ENCODE measurements at regions not wholly inside any gene's neighbourhood (a gene's known extent, or its start where the extent isn't known, plus 50 kb on each side); places are given as distances from the start of the nearest gene placed in this dataset.
"Not testable (repeated sequence)": the region's sequence is repeated elsewhere in the genome, so short reads cannot be mapped to it uniquely, and the experiment has no call there.

DNA sequence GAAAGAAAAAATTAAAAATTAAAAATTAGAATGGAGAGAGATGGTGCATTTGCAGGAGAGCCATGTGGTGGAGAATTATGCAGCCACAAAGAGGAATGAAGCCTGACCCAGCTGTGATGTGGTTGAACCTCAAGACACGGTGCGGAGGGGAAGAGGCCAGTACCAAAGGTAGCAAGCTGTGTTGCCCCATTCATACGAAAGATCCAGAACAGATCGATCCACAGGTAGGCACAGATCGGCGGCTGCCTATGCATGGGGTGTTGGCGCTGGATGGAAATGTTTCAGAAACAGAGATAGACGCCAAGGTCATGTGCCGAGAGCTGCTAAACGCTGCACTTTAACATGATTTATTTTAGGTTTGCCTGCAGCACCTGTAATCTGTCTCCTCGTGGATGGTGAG lies 992.3 kb downstream of the BRD1 start:
- DNase-seq = no peak

DNA sequence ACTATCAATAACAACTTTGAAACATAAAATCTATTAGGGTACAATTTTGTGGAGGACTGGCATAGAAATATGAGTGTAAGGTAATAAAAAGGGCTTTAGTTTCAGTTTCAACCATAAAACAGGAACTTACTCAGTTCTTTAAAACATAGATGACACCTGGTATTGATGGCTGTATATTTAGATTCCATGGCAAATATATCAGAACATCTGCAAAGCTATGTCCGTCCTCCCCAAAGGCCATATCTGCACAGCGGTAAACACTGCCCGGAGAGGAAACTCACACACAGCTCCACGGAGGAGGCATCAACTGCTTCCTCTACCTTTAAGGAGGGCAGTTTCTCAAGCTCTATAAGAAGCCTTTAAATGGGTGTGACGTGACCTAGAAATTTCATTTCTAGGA lies 993.3 kb downstream of the BRD1 start:
- DNase-seq = no peak

DNA sequence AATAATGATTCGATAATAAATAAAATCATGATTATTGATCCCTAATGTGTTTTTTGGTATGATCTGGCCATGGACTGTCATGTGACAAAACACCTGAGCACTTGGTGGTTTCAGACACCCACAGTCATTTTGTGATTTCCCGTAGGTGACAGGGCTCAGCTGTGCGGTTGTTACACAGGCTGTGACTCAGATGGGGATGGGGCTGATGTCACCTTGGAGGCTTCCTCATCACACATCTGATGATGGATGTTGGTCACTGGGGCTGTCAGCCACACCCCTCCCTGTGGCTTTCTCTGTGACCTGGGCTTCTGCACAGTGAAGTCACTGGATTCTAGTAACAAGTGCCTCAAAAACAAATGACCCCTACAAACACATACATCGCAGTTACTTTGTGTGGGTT lies 995.1 kb downstream of the BRD1 start:
- DNase-seq = no peak

DNA sequence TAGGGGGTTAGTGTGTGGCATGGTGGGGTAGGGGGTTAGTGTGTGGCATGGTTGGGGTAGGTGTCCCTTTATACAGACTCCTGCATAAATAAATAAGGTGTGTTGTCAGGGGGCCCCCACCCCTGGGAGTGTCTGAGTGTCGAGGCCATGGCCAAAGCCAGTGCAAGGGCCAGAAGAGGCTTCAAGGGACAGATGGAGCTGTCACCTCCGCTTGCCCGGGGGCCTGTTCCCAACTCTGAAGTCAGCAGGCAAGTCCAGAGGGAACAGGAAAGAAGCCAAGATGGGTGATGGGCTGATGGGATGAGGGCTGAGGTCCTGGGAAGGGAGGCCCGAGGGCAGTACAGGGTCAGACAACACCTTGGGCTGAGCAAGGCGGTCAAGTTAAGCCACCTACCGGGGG lies 997.8 kb downstream of the BRD1 start:
- DNase-seq = no peak

GRCh38 chr22:48828688-48829087 lies 999.0 kb downstream of the BRD1 start:
- no peak for DNase-seq

DNA sequence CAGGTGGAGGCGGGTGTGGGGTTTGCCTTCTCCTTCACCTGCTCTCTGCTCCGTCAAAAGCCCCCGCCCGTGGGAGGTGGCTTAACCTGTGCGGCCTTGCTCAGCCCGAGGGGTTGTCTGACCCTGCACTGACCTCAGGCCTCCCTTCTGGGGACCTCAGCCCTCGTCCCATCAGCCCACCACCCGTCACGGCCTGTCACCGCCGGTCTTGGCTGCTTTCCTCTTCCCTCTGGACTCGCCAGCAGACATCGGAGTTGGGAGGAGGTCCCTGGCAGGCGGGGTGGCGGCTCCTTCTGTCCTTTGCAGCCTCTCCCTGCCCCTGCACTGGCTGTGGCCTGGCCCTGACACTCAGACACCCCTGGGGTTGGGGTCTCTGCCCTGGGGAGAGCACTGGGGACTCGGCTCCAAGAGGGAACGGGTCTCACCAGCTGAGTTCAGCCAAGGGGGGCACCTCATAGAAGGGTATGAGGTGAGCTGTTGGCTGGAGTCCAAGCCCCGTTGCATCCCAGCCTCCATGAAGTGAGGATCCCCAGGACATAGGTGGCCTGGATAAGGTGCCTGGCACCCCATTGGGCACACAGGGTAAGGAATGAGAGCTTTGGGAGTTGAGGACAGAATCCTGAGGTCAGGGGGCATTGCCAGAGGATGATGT lies 999.6 kb downstream of the BRD1 start:
- no peak for DNase-seq

DNA sequence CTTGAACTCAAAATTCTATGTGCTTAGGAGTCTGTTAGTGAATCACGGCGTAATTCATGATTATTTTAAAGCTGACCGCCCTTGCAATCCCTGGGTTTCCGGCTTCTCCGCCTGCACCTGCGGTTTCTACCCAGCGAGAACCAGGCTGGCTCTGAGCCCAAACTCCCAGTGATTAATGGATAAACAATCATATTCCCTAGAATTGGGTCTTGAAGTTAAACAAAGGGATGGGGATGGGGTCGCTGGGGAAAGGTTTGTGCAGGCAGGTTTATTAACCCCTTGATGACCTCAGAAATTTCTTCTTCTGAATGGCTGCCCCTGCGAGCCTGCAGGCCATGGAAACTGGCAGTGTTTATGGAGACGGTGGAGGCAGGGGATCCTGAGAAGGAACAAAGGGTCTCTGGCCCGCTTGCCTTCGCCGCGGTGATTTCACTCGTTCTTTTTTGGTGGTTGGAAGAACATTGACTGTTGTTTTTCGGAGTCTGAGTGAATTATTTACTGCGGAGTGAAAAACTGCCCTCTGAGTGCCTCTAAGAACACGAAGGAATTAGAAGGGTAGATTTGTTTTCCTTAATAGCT lies 1000.3 kb downstream of the BRD1 start:
- no peak for DNase-seq

GRCh38 chr22:48826546-48826945 lies 1001.1 kb downstream of the BRD1 start:
- no peak for DNase-seq

DNA sequence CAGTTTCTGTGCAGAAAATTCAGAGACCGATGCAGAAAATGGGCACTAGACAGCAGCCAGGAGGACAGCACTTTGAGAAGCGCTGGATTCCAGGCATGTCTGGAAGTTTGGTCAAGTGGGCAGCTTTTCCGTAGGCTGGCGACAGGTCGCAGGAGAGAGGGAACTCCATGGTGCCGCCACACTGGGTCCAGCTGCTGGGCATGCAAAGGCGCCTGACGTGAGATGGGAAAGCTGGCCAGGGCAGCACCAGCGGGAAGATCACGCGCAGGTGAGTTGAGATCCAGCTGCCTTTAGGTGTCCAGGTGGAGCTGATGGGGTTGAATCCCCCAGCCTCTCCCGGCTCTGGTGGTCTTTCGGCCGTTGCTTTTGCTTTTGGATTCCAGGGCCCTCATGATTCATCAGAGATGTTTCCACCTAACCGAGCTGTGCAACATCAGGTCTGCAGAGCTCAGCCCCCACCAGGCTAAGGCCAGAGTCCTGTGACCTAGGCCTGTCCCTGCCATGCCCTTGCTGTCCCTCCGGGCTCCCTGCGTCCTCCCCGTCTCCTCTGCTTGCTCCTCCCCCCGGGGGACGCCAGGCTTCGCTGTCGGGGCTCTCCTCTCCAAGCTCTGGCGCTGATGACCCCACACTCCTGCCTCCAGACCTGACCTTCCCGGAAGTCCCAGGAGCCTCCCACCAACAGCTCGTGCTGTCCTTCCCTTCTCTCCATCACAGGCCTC lies 1001.7 kb downstream of the BRD1 start:
- DNase-seq = no peak

DNA sequence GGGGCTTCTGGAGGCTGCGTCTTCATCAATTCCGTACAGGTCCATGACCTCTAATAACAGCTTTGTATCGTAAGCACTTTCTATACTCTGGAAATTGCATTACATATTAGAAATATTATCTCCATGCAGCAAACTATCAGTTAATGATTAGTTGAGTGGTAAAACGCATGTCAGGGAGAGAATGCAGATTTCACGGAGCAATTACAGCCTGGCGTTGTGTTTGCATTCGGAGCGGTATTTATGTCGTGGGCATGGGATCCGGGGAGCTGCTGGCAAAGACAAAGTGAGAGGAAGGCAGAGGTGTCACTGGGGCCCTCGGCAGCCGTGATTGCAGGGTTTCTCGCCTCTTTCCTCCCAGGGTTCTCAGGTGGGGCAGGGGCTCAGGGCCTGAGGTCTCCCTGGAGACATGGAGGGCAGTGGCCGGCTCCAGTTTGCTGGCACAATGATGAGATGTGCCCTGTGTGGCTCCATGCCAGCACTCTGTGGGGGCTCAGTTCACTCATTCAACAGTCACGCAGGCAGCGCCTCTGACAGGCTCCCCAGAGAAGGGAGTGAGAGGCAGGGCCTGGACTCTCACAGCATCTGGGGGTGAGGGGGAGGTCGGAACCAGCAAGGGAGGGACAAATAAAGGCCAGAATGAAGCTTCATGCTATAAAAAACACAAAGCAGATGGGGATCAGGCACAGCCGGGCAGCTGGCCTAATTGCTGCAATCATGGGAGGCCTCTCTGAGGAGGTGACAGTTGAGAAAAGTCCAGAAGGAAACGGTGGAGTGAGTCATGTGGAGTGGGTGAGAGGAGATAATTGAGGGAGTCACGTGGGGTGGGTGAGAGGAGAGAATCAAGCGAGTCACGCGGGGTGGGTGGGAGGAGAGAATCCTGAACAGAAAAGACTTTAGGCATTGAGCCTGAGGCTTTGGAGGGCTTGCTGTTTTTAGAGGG lies 1002.7 kb downstream of the BRD1 start:
- DNase-seq = no peak

DNA sequence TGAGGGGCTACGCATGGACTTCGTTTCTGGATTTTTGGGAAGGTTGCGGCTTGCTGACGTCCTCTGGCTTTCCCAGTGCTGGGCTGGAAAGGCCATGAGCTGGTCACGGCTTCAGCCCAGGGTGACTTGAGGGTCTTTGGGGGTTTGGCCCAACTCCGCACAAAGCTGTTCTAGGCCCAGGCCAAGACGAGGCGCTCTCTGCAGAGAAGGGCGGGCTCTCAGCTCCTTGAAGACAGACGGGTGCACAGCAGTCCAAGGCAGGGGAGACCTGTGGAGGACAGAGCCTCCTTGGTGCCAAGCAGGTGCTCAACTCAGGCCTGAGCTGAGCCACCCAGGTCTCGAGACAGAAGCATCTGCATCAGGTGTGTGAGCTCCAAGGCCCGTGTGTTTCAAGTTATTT lies 1003.7 kb downstream of the BRD1 start:
- DNase-seq = no peak

DNA sequence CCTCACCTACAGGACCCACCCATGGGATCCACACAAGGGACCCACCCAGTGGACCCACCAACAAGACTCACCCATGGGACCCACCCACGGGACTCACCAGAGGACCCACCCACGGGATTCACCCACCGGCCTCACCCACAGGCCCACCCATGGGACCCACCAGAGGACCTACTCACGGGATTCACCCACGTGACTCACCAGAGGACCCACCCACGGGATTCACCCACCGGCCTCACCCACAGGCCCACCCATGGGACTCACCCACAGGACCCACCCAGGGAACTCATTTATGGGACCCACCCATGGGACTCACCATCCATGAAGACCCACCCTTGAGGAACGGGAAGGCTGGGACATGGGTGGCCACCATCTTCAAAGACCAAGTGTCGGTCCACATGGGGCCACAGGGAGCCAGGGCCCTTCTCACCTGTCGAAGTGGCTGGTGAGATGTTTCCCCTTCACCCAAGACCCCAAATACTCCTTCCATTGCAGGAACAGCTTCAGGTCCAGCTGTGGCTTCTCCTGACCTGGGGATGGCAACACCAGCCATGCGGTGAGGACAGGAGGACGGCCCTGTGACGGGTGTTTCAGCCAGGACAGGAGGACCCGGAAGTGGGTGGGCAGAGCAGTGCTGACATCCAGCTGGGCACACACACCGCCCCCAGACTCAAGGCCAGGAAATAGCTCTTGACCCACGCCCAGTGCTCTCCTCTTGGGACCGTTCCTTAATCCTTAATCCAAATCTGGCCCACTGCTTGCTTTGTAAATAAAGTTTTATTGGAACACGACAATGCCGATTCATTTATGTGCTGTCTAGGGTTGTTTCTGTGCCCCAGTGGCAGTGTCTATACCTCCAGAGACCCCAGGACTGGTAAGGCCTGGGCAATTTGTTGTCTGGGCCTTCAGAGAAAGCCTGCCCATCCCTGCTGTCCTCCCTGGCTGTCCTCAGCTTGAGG lies 1005.1 kb downstream of the BRD1 start:
- DNase-seq = no peak

DNA sequence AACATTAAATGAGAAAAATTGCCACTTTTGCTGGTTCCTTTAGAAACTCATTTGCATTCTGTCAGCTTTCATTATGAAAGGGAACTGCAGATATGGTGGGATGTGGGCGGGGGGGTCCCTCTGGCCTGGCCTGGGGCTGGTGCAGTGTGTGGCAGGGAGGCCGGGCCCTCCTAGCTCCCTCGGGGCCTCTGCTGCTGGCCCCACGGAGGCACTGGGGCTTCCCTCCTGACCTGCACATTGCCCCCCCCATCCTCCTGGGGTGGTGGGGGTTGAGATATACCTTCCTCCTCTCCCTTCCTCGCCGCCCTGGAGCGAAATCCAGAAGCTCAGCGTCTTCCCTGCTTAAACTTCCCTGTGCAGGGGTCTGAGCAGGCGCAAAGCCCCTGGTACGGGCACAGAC lies 1005.9 kb downstream of the BRD1 start:
- no peak for DNase-seq

DNA sequence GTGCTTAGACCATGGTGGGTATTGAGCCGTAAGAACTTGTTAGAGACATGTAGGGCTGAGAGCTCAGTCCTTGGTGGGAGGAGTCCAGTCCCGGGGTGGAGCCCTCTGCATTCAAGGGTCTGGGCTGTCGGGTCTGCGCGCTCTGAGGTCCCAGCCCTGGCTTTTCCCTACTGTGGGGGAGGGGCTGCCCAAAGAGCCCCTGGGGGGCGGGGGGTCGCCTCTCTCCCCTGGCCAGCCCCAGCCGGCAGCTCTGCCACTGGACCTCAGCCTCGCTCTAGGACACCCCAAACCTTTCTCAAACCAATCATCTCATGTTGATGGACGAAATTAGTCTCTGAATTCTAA lies 1006.4 kb downstream of the BRD1 start:
- no peak for DNase-seq

DNA sequence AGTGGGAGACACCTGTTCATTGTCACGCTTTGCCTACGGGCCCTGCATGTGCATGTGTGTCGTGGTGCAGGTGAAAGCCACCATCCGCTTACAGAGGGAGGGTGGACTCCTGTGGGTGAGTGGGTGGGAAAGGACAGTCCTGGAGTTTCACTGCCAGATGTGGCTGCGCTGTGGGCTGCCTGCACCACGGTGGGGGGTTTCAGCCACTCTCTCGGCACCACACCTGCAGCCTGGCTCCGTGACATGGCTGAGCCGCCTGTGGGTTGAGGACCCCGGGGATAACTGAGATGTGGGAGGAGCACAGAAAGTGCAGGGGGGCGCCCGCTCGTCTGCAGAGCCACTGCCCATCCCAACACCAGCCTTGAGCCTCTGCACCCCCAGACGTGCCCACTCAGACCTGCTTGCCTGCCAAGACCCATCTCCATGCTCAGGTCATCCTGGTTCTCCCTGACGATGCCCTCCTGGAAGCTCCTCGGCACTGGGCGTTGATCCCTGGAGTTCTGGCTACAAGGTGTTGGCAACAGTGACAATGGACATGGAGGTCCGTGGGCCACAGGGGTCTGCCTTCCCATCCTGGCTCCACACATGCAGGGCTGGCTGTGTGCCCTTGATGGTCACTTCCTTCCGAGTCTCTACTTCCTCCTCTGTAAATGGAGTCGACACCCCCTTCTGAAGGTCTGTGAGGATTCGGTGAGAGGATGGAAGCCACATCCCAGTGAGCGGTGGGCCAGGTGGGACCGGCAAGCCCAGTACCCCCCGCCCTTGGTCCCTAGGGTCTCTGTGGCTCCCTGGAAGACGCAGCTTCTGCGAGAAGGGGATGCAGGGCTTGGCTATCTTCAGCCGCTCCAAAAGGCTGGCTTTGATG lies 1007.0 kb downstream of the BRD1 start:
- no peak for DNase-seq

DNA sequence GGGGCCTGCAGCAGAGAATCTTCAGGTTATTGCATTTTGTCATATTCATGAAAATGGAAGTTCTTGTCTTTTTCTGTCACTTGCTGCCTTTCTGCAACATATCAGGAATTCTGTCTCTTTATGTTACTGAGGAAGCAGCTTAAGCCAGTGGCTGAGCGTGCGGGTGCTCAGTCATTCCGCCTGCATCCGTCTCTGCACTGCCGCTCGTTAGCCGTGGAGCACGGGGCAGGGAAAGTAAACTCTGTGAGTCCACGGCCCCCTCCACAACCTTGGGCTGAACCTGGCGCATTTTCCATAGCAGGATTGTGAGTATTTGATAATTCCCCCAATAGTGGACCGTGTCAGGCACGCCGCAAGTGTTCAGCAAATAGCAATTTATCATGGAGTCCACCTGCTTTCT lies 1007.7 kb downstream of the BRD1 start:
- no peak for DNase-seq

DNA sequence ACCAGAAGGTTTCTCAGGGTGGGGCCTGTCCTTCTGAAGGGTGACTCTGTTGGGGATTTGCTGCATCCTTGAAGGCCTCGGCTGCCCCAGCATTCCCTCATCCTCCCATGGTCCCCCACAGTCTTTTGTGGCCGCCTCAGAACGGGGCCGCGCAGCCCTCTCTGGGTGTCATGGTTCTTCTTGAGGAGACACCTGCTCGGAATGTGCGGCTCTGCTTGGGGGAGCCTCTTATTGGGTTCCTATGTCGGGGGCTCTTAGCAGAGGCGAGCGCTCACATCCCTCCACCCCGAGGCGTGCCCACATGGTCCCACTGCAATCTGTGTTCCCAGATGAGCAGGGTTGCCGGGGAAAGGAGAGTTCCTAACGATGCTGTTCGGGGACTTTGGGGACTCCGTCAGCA lies 1008.4 kb downstream of the BRD1 start:
- DNase-seq = no peak

- not testable (repeated sequence) for DNase-seq
Measured at GRCh38 chr22:48817491-48817890, 1010.2 kb downstream of the BRD1 start.

DNA sequence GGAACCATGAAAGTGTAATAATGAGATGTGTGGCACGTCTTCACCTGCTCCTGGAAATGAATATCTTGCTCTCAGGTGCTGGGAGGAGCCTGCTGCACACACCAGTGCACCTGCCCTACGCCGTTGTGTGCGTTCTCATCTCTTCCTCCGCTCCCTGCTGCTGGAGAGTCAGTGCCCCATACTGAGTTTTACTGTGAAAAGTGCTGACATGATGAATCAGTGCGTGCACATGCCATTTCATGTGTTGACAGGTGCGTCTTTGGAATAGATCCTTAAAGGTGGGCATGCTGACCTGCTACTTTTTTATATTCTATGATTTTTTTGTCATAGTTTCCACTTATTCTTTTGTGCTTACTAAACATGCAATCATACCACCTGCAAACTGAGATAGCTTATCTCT lies 1015.8 kb downstream of the BRD1 start:
- DNase-seq = no peak

DNA sequence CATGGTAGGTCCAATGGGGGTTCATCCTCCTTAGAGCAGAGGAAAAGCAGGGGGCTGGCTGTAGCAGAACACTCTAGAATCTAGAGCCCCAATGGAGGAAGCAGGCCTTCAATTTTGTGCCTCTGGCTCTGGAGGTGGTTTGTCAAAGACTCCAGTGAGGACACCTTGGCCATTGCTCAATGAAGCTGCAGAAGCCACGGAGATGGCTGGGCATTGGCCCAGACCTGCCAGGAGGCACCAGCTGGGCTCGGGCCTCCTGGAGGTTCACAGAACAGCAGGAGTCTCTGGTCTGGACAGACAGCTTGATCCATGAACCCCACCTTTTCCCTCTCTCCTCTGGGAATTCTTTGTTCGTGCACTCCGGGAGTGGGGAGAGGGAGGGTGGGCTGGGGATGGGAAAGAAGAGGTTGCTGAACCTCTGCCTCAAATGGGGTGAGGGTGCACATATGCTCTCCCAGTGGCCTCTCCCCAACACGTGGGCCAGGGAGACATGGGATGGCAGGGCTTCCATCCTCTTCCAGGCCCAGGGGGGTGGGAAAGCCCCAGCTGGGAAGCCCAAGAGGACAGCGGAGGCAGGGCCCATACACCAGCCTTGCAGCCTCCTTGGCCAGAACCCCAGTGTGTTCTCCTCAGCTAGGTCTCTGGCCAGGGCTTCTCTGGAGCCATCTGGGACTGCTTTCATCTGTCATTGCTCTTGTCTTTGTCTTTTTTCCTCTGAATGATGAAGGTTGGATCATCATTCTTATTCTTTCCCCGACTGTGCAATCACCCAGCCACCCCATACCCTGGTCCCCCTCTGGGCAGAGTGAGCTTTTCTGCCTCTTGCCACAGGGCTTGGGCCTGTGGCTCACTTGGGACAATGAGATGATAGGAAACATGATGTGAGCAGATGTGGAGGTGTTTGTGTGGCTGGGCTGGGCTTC lies 1019.4 kb downstream of the BRD1 start:
- no peak for DNase-seq

All from dermis blood vessel endothelial cell (primary cell).